GM21717 (cell line): ENCODE measurements at regions not wholly inside any gene's neighbourhood (a gene's known extent, or its start where the extent isn't known, plus 50 kb on each side); places are given as distances from the start of the nearest gene placed in this dataset.

Source experiments
- ATAC-seq: cut with Tn5 transposase; IDR thresholded peaks from one replicate; pipeline ENCODE4 v1.9.1; 2021; ENCODE audit warnings: mild to moderate bottlenecking, moderate library complexity; ENCODE audit not compliant: unreplicated experiment

DNA sequence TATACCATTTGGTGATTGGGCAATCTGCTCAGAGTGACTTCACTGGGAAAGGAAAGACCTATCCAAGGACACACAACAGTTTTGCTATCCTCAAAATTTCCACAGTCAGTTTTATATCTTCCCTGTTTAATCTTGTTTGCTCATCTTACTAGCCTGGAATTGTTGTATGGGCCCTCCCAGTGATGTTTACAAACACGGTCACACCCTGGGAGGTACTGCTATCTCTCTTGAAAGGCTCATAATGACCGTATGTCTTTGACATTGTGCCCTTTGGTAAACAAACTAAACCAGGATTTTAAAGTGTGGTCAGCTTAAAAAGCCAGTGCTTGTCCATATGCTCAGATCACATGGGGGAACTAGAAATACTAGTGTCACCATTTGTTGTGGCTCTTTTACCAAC, 277.0 kb downstream of the CDH2 start:
- ATAC-seq = no peak

DNA sequence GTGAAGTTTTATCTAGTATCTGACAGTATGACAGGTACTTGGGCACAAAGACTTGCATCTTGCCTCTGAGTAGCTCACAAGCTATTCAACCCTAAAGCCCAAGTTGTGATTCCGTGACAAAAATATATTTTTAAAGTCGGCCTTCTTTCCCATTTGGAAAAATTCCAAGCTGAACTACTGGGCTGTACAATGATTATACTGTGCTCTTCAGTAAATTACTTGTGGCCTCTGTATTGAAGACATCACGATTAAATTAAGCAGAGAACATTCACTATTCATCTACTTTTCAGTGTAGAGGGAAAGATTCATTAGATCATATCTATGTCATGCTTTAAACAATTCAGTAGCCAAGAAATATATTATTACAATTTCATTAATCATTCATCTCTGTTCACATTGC, 282.2 kb downstream of the CDH2 start:
- ATAC-seq = no peak

- ATAC-seq = no peak
These were observed 289.0 kb downstream of the CDH2 start for GRCh38 chr18:27887711-27888495.

GRCh38 chr18:27887287-27887686, 289.6 kb downstream of the CDH2 start:
- ATAC-seq = no peak

DNA sequence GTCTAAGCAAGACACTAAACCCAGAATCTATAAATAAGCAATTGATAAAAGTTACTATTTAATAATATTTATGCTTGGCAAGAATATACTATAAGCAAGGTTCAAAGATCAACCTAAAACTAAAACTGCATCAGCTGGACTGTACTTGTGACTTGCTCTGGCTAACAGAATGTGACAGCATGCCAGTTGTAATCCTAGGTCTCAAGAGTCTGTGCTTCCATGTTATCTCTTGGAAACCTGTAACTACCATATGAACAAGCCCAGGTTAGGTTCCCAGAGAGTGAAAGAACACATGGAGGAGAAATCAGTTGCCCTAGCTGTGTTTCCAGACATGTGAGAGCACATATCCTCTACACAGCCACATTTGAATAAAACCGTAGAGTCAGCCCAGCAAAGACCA, 297.4 kb downstream of the CDH2 start:
- ATAC-seq = no peak

DNA sequence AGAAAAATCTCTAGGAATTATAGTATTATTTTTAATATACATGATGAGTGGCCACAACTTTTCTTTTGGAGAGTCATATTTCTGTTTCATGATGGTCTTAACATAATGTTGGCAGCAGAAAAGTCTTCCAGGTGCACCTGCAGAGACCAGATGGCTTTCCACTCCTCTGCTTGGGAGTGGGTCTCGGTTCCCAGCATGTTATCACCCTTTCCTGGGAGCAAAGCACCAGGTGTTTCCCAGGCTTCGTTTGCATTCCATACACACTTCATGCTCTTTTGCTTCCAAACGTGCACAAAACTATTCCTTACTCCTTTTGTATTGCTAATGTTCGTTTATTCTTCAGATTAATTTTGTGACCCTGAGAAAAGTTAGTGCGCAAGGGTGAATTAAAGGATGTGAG, 305.2 kb downstream of the CDH2 start:
- no peak for ATAC-seq

DNA sequence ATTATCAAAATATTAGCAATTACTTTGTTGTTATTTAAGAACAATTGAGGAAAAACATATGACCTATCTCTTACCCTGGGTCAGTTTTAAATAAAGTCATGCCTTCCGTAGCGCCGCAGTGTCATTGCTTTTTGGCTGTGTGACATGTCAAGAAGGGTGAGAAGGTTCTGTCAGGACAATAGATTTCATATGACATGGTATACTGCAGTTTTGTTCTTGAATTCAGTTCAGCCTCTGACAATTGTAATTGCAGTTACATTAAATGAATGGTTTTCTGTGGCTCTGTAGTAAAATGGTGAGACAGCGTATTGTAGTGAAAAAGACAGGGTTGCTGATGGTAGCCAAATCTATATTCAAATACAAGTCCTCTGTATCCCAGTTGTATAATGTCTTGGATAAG, 307.2 kb downstream of the CDH2 start:
- no peak for ATAC-seq

GRCh38 chr18:27865431-27865830, 311.5 kb downstream of the CDH2 start:
- no peak for ATAC-seq

DNA sequence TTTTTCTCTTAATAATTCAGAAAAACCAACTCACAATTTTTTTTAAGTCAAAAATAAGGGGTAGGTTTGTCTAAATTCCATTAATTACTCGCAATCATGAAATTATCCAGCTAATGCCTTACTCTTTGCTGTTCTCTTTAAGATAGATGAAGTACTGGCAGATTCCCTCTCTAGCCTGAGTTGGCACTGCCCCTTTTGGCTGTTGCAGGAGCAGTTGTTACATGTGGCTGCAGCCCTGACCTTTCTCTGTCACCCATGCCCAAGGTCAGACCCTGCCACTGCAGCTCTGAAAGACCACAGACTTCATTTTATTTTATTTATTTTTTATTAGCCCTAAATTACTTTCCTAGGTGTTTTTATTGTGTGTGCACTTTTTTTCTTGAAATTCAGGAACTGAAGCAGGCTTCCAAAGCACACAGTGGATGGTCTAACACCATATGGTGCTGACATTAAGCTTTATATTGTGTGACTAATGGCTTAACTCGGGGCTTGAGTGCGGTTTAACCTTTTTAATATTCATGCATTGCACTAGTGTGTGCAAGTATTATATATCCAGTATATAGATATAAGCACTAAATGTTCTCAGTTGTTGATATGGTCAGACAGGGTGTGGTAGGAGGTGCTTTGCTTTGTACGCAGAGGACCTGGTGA, 313.0 kb downstream of the CDH2 start:
- ATAC-seq = no peak

GRCh38 chr18:27862041-27862682, 314.8 kb downstream of the CDH2 start:
- ATAC-seq = no peak

DNA sequence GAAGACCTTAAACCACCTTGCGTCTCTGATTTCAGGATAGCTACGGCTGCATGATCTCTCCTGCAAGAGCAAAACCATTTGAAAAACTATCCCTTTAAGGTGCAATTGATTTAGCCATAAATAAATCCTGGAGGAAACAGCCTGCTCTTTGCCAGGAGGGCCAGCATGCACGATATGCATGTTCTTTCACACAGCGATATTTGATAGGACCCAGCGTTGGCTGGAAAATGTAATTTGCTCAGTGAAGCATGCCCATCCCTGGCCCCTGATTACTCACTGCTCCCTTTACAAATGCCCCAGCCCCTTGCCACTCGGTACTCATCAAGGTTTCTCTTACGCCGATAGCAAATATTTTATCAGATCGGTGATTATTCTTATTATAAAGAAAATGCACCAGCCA, 315.4 kb downstream of the CDH2 start:
- no peak for ATAC-seq

DNA sequence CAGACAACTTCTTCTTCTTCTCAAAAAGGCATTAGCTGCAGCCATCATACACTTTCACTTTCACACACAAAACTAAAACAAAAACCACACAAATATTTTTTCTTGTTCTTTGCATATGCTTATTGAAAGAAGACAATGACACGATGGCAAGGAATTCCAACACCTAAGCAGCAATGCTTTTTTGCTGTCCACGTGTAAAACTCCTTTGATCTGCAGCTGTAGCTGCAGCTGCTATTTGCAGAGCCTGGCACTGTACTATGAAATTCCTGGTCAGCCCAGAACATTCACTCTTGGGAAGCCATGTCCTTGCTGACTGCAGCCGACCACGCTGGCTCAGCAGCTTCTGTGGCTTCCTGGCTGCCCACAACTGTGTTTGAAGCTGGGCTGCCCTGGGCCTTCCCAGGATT, 316.2 kb downstream of the CDH2 start:
- ATAC-seq = peak; percentile 78

GRCh38 chr18:27860011-27860410, 316.9 kb downstream of the CDH2 start:
- no peak for ATAC-seq

DNA sequence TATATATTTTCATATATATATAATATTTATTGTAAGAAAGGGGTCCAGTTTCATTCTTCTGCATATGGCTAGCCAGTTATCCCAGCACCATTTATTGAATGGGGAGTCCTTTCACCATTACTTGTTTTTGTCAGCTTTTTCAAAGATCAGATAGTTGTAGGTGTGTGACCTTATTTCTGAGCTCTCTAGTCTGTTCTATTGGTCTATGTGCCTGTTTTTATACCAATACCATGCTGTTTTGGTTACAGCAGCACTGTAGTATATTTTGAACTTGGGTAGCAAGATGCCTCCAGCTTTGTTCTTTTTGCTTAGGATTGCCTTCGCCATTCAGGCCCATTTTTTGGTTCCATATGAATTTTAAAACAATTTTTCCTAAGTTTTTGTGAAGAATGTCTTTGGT, 320.1 kb downstream of the CDH2 start:
- no peak for ATAC-seq

- no peak for ATAC-seq
These were observed 321.4 kb downstream of the CDH2 start for GRCh38 chr18:27855486-27855885.

GRCh38 chr18:27854631-27855030, 322.3 kb downstream of the CDH2 start:
- ATAC-seq = no peak

- ATAC-seq = no peak
These were observed 328.6 kb downstream of the CDH2 start for GRCh38 chr18:27848336-27848735.

GRCh38 chr18:27847412-27847811, 329.5 kb downstream of the CDH2 start:
- no peak for ATAC-seq

DNA sequence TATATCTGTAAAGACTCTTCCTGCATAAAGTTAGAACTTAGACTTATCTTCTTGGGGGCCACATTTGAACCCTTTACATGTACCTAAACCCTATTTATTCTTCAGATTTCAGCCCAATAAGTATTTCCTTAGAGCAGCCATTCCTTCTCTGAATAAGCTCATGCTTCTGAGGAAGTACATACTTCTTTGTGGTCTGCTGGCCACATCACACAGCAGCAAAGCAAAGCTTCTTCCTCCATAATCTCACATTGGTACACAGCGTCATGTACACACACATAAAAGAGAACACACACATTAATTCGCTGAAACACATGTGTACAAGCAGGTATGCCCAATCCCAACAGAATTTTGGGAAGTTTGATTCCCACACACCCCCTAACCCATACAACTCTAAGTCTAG, 331.0 kb downstream of the CDH2 start:
- ATAC-seq = no peak

DNA sequence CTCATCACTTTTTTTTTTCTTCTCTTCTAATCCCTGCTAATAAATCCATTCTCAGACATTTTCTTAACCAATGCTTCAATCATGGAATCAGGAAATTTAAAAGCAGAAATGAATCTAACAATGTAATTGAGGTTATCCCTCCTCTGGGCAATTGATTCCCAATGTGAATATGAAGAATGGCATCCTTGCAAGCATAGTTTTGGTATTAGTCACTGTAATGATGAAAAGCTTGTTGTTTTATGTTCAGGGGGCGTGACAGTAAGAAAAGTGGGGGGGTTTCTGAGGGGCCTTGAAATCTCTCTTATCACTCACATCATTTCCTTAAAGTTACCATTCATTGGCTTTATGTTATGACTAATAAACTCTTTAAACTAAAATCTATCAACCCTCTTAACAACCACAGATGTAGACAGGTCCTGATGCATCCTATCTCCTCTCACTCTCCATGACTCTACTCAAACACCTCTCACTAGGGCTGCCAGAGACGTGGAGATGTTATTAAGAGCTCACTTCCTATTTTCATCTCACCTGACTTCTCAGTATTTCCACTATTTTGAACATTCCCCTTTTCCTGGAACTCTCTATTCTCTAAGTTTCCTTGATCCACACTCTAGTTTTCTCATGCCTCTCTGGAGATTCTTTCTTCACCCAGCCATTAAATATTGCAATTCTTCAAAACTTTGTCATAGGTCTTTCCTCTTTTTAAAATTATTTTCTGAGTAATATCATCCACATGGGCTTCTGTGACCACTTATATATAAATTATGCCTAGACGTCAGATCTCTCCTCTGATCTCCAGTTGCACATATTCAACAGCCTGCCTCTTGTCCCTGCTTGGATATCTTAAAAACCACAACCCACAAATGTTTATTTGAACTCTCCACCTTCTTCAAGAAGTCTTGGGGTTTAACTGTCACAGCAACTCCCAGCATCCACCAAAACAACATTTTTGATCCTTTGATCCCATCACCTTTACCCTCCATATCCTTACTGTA, 332.9 kb downstream of the CDH2 start:
- no peak for ATAC-seq

GRCh38 chr18:27839141-27839540, 337.8 kb downstream of the CDH2 start:
- ATAC-seq = no peak
